ENCODE measurements at regions not wholly inside any gene's neighbourhood (a gene's known extent, or its start where the extent isn't known, plus 50 kb on each side); places are given as distances from the start of the nearest gene placed in this dataset.
"Not testable (repeated sequence)": the region's sequence is repeated elsewhere in the genome, so short reads cannot be mapped to it uniquely, and the experiment has no call there.

GRCh38 chr10:8639486-8640185 is 585.1 kb downstream of the GATA3 start:
- no peak for DNase-seq

GRCh38 chr10:8640301-8640700 is 585.8 kb downstream of the GATA3 start:
- DNase-seq: no peak

GRCh38 chr10:8640878-8641277 is 586.4 kb downstream of the GATA3 start:
- no peak for DNase-seq

- DNase-seq: no peak
Measured at GRCh38 chr10:8656261-8656660, 601.8 kb downstream of the GATA3 start.

- DNase-seq: no peak
Measured at GRCh38 chr10:8659982-8660381, 605.5 kb downstream of the GATA3 start.

- DNase-seq: no peak
Measured at GRCh38 chr10:8661886-8662285, 607.4 kb downstream of the GATA3 start.

GRCh38 chr10:8663131-8663530 is 608.6 kb downstream of the GATA3 start:
- DNase-seq: no peak

- DNase-seq: no peak
Measured at GRCh38 chr10:8665322-8665721, 610.8 kb downstream of the GATA3 start.

GRCh38 chr10:8670461-8670860 is 616.0 kb downstream of the GATA3 start:
- DNase-seq: no peak

- DNase-seq: no peak
Measured at GRCh38 chr10:8674230-8674629, 619.7 kb downstream of the GATA3 start.

- DNase-seq: no peak
Measured at GRCh38 chr10:8677642-8678041, 623.2 kb downstream of the GATA3 start.

GRCh38 chr10:8684916-8685315 is 630.4 kb downstream of the GATA3 start:
- not testable (repeated sequence) for DNase-seq

GRCh38 chr10:8688881-8689280 is 634.4 kb downstream of the GATA3 start:
- DNase-seq: no peak

GRCh38 chr10:8691498-8692017 is 637.1 kb downstream of the GATA3 start:
- DNase-seq: no peak

GRCh38 chr10:8693635-8694034 is 639.1 kb downstream of the GATA3 start:
- not testable (repeated sequence) for DNase-seq

- DNase-seq: no peak
Measured at GRCh38 chr10:8696746-8697145, 642.3 kb downstream of the GATA3 start.

GRCh38 chr10:8700689-8701088 is 646.2 kb downstream of the GATA3 start:
- no peak for DNase-seq

GRCh38 chr10:8702181-8702580 is 647.7 kb downstream of the GATA3 start:
- DNase-seq: no peak

- no peak for DNase-seq
Measured at GRCh38 chr10:8705415-8705814, 650.9 kb downstream of the GATA3 start.

GRCh38 chr10:8712656-8713055 is 658.2 kb downstream of the GATA3 start:
- no peak for DNase-seq

- DNase-seq: no peak
Measured at GRCh38 chr10:8719971-8720370, 665.5 kb downstream of the GATA3 start.

GRCh38 chr10:8721650-8722049 is 667.2 kb downstream of the GATA3 start:
- no peak for DNase-seq

- no peak for DNase-seq
Measured at GRCh38 chr10:8722835-8723234, 668.3 kb downstream of the GATA3 start.

GRCh38 chr10:8725343-8725742 is 670.9 kb downstream of the GATA3 start:
- DNase-seq: no peak
